ENCODE measurements at regions not wholly inside any gene's neighbourhood (a gene's known extent, or its start where the extent isn't known, plus 50 kb on each side); places are given as distances from the start of the nearest gene placed in this dataset.
"Not testable (repeated sequence)": the region's sequence is repeated elsewhere in the genome, so short reads cannot be mapped to it uniquely, and the experiment has no call there.

DNA sequence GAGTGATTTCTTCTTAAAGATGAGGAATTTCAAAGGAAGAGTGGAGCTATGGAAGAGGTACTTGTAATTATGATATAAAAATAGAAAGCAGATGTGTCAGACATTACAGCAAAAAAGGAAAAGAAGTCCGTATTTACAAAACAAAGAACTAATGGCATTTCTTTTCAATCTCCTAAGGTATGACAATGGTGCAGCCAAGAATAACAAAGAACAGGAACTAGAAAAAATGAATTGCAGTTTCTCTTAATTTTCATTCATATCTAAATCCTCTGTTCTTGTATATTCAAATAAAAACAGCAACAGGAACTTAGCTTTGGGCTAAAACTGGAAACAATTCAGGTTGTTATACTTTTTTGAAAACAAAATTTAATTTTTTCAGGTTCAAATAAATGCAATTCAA lies 105.1 kb downstream of the SPRY1 start:
- no peak for DNase-seq

DNA sequence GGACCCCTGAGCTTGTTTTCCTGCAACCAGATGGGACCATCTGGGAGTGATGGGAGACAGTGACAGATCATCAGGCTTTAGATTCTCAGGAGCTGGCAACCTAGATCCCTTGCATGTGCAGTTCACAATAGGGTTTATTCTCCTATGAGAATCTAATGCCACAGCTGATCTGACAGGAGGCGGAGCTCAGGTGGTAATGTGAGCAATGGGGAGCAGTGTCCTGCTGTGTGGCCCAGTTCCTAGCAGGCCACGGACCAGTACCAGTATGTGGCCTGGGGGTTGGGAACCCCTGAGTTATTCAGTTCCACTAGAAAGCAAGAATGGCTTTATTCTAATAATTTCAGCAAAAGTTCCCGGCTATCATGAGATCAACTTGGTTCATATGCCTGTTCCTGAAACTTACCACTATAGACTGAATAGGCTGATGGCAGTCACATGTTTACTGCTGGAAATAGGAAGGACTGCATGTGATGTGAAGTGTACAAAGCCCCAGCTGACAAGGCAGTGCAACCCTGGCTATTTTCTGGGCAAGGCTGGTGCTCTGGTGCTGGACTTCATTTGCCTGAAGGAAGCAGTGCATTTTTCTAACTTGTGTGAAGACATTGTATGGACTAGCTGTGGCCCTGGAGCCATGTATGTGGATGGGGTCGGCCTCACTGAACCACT lies 107.2 kb downstream of the SPRY1 start:
- no peak for DNase-seq

DNA sequence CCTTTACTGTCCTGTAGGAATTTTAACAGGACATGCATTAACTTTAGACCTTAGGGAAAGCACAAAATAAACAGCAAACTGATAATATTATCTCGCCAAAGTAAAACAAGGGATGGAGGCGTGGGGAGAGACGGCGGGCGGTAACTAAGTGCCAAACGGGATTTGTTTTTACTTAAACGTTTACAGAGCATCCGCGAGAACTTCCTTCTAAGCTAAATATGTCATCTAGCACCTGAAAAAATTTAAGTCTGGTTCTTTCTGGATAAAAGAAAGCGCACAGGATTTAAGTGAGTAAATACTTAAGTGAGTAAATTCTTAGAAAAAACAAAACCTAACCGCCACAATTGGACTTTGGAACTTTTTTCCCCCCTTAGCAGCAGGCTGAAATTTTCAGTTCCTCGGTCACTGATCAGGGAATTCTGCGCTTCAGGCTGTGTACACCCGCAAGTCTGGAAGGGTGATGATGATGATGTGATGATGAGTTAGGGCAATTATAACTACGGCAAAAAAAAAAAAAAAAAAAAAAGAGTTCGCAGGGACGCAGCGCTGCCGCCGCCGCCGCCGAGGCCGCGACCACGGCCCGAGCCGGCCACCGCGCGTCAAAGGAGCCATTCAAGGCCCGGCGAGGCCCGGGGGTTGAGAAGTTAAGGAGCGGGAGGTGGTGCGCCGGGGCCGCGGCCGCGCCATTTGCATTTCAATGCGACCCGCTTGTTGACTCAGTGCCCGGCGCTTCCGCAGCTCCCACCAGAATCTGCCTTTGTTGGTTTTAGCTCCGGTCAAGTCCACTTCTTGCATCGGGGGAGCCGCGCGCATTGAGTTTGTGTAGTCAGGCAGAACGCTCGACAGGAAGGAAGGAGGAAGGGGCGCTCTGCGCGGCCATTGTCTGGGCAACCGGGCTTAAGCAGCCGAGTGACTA lies 108.8 kb downstream of the SPRY1 start:
- DNase-seq = peak; percentile 84

DNA sequence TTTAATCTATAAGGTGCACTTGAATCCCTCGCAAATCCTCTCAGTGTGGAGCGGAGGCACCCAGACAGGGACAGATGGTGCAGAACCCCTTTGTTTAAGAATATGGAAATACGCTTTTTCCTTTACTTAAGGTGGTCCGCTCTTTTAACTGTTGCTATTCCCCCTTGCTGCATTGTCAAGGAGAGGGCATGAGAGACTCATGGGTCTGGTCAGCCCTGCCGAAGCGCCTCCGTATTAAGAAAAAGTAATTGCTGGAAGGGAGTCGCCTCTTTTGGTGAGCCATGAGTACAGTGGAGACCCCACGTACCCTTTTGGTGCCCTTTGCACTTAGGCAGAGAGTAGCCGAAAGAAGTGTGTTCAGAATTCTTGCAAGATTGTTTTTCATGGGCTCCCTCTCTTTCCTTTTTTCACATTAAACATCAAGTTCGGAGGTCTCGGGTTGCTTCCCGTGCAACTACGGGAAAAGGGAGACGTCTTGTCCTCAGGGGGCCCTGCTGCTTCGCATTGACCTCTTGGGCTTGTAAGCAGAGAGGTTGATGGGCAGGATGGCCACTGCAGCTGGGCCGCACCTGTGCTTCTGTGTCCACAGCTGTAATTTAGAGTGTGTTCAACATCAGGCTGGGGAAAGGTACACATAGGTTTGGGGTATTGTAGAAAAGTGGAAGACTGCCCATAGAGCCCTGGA lies 109.6 kb downstream of the SPRY1 start:
- peak; percentile 42 for DNase-seq

DNA sequence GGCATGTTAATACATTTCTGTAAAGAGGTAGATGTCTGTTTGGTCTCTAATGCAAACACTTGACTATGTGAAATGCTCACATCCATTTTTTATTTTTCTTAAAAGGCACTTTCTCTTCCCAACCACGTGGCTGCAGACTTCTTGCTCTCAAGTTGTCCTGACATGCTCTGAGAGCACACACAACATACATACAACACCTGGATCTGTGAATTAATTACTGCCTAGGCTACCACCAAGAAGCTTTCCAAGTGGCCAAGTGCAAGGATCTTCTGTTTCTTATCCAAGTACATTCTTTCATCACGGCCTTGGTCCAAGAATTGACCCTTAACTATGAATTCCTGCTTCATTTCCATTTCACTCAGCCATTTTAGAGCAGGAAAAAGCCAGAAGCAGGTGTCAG lies 110.8 kb downstream of the SPRY1 start:
- DNase-seq = no peak

DNA sequence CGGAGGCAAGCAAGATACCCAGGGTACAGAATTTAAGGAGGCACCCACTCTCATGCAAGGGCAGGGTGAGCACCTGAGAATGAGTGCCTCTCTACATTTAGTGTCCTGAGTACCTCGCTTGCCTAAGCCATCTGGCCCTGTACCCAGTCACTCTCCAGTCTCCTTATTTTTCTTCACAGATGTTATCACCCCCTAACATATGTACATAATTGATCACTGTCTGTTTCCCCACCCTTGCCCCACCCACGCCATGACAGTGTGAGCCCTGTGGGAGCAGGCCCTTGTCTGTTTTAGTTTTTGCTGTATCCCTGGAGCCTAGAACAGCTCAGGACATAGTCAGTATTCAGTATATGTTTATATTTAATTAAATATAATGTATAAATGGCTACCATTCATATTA lies 113.6 kb downstream of the SPRY1 start:
- no peak for DNase-seq

DNA sequence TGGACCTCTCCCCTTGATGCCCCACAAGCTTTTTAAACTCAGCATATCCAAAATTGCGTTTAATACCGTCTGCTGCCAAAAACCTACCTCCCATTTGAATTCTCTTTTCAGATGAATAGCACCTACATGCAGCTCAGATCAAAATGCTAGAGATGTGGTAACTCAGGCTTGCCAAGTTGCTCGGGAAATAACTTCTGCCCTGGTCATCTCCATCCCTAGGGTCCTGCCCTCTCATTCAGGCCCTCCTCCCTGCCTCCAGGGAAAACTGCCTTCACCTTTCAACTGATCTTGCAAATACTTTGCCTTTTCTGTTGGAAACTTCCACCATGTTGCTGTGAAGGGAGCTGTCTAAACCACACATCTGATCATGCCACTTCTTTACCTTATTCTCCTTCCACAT lies 114.1 kb downstream of the SPRY1 start:
- DNase-seq = no peak

DNA sequence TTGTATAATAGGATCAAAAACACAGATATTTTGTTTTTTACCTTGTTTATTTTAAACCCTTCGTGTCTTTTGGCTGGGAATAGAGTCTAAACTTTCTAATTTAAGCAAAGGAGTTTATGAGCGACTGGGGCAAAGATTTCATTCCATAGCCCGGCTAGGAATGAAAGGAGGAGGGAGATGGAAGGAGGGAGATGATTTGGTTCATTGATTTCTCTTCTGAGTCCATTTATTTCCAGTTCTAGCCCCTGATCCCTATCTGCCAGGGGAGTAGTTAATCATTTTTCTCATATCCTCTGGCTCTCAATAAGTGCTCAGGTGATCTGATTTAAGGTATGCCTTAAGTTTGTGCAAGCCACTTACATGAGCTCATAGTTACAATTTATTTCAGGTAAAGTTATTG lies 120.0 kb downstream of the SPRY1 start:
- DNase-seq = no peak

DNA sequence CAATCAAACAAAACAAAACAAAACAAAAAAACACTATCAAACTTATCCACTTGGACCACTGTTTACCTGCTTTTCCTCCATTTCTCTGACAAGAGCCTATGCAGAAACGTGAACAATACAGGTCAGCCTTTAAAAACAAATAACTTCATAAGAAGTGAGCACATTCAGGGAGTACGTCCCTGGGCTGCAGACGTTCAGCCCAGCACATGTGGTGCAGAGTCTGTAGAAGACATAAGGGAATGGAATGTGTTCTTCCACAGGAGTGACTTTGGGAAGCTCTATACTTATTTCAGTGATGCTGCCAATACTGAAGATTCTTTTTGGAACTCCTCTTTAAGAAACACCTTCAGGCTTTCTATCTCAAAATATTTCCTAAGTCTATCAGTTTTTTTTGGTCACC lies 120.6 kb downstream of the SPRY1 start:
- no peak for DNase-seq

DNA sequence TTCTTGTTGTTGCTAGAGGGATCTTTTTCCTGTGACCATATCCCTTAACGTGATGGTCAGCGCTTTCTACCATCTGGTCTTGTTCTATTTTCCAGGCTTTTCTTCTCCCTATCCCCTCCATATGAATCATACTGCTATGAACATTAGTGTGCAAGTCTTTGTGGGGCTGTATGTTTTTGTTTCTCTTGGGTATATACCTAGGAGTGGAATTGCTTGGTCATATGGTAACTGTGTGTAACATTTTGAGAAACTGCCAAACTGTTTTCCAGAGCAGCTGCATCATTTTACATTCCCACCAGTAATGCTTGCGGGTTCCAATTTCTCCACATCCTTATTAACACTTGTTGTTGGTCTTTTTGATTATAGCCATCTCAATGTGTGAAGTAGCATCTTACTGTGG lies 121.4 kb downstream of the SPRY1 start:
- no peak for DNase-seq

DNA sequence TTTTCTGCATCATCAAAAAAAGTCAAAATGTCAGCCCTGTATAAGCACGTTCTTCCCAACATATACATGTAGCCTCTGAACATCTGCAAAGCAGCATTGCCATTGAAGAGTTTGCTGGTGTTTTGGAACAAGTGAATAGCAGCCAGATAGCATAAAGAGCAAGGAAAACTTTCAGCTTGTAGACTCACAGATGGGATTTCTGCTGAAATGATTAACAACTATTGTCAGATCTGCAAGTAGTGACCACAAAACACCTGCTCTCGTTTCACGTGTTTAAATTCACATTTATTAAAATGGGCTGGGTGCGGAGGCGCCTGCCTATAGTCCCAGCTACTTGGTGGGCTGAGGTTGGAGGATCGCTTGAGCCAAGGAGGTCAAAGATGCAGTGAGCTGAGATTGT lies 123.7 kb downstream of the SPRY1 start:
- no peak for DNase-seq

DNA sequence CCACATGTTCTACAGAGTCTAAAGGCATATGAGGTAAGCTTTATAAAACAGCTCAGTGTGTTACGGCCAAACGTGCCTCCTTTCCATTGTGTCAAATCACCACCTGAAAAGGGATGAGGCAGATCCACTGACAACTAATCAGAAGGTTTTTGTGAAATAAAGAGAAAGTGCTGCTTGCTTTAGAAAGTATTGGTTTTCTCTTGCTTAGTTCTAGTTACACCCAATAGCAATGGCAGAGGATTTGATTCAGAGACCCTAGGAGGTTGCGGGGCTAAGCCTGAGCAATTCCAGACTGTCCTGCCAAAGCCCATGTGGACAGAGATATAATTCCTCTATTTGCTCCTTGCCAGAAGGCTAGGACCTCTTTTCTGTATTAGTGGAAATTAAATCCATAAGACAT lies 125.5 kb downstream of the SPRY1 start:
- DNase-seq = no peak

DNA sequence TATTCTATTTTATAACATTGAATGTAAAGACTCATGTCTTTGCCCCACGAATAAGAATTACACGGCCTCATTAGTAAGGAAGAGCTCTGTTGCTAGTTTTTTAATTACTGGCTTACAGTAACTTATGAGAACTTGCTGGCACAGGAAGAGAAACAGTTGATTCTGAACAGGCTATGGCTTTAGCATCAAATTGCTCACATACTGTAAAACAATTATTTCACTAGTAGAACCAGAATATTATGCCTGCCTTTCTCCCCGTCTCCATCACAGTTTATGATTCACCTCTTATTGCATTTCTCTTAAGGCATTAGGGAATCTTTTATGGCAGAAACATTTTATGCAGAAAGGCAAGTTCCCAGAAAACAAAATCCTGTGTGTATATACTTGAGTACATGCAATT lies 126.1 kb downstream of the SPRY1 start:
- DNase-seq = no peak

DNA sequence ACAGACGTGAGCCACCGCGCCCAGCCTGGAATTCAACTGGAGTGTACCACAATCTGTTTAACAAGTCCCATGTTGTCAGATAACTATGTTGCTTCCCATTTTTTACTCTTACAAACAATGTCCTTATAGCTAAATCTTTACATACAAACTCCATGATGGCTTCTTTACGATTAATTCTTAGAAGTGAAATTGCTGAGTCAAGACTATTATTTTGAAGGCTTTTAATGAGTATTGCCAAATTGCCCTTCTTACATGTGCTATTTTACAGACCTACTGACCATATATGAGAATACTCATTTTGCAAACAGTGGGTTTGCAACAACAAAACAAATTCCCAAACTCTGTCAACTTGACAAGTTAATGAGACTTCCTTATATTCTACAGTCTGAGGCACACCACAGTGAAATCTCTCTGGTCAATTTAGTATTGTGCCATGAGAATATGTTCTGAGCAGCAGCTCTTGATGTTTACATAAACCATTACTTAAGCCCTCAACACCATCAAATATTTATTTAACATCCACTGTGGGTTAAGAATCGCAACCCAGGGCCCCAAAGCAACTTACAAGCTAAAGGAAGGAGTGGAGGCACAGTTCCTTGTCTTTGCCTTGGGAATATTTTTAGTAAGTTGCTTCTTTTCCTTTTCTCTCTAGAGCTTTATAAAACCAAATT lies 128.5 kb downstream of the SPRY1 start:
- DNase-seq = no peak

DNA sequence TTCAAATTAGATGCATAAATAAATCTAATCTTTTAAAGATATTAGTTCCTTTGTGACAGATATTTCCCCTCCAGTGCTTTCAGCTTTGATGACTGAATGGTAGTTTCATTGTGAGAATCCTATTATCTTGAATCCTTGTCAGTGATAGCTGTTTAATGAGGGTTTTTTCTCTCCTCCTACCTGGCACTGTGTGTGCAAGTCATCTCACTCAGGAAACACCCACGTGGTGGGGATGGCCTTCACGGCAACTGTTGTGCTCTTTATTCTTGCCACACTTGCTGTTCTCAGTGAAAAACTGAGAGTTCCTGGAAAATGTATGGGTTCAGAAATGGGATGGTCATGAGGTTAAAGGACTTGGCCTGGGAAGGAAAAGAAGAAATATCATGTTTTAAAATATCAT lies 129.9 kb downstream of the SPRY1 start:
- DNase-seq = no peak

DNA sequence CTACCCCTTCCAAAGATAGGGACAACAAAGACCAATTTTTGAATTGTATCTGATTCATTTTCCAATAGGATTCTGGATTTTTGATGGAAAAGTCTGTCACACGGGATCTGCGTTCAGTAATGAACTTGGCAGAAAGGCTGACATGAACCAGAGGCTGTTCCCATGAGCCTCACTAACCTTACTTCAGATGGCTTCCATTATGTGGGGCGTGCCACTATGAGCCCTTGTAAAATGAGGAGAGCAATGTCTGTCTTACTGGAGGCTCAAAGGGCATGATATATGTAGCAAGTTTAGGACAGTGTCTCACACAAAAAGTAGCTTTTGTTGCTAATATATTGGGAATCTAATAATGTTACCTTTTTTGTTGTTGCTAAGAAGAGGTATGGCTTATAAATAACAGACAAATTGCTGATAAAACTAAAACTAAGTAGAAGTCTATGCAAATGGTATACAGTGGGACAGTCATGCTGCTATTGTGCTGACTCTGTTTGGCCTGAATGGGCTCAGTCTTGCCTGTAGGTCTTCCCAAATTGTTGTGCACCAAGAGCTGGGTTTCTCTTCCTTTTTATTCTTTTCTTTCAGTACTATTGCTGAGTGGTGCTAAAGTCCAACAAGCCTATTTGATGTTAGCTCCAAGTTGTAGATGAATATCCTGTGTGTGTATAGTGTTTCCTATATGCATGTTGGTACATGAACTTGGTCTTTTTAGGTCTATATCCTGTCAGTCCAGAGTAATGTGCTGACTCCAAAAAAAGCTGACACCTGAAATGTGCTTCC lies 132.1 kb downstream of the SPRY1 start:
- DNase-seq = no peak

DNA sequence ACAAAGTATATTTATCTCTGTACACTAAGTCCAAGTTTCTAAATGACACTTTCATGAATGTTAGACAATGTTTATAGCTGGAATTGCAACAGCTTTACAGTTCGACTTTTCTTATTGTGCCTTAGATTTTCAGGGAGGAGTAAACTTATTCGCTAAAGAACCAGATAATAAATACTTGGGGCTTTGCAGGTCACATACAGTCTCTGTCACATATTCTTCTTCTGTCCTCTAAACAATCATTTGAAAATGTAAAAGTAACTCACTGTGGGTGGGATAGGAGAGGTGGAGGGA lies 132.6 kb downstream of the SPRY1 start:
- DNase-seq = no peak

DNA sequence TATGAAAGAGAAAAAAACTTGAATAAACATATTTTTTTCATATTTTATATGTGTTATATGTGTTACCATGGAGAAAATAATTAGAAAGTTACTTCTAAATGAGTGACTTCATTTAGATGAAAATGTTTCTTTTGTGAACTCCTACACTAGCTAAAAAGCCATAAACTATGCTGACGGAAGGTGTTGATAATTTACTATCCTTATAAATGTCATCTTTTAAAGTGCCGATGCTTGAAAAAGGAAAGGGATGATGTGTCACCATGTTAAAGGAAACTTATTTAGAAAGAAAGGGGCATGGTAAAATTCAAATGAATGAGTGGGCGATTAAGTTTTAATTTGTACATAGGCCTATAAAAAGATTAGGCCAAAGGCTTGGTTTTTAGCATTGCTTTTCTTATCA lies 133.8 kb downstream of the SPRY1 start:
- no peak for DNase-seq

DNA sequence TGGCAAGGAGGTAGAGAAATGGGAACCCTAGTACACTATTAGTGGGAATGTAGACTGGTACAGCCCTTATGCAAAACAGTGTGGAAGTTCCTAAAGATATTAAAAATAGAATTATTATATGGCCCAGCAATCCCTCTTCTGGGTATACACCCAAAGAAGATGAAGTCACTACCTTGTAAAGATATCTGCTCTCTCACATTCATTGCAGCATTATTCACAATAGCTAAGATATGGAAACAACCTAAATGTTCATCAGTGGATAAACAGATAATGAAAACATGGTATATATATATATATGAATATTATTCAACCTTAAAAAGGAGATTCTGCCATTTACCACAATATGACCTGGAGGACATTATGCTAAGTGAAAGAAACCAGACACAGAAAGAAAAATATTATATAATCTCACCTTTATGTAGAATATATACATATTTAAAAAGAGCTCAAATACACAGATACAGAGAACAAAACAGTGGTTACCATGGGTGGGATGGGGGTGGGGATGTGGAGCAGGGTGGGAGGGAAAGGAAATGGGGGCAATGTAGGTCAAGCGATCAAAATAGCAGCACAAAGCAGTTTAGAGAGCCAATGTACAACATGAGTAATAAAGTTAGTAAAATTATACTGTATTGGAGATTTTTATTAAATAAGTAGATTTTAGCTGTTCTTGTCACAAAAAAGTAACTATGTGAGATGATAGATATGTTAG lies 138.6 kb downstream of the SPRY1 start:
- no peak for DNase-seq

DNA sequence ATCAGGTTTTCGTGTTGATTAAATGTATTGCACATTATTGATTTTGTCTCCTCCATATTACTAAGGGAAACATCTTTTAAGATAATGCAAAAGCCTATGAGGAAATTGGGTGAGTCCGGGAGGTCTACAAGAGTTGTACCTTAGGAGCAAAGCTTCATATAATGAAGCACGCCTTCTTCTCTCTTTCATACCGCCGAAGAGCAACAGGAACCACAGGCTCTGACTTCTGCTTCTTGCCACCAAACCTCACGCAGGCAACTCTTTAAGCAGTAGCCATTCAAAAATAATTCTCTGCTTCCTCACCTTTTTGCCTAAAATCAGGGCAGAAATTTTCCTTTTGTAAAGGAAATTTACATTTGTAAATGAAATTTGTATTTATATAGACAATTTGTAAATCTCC lies 139.6 kb downstream of the SPRY1 start:
- DNase-seq = no peak

DNA sequence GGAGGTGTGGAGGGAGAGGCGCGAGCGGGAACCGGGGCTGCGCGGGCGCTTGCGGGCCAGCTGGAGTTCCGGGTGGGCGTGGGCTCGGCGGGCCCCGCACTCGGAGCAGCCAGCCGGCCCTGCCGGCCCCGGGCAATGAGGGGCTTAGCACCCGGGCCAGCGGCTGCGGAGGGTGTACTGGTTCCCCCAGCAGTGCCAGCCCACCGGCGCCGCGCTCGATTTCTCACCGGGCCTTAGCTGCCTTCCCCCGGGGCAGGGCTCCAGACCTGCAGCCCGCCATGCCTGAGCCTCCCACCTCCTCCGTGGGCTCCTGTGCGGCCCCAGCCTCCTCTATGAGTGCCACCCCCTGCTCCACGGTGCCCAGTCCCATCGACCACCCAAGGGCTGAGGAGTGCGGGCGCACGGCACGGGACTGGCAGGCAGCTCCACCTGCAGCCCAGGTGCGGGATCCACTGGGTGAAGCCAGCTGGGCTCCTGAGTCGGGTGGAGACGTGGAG lies 141.4 kb downstream of the SPRY1 start:
- not testable (repeated sequence) for DNase-seq
